ENCODE measurements at regions not wholly inside any gene's neighbourhood (a gene's known extent, or its start where the extent isn't known, plus 50 kb on each side); places are given as distances from the start of the nearest gene placed in this dataset.
"Not testable (repeated sequence)": the region's sequence is repeated elsewhere in the genome, so short reads cannot be mapped to it uniquely, and the experiment has no call there.

DNA sequence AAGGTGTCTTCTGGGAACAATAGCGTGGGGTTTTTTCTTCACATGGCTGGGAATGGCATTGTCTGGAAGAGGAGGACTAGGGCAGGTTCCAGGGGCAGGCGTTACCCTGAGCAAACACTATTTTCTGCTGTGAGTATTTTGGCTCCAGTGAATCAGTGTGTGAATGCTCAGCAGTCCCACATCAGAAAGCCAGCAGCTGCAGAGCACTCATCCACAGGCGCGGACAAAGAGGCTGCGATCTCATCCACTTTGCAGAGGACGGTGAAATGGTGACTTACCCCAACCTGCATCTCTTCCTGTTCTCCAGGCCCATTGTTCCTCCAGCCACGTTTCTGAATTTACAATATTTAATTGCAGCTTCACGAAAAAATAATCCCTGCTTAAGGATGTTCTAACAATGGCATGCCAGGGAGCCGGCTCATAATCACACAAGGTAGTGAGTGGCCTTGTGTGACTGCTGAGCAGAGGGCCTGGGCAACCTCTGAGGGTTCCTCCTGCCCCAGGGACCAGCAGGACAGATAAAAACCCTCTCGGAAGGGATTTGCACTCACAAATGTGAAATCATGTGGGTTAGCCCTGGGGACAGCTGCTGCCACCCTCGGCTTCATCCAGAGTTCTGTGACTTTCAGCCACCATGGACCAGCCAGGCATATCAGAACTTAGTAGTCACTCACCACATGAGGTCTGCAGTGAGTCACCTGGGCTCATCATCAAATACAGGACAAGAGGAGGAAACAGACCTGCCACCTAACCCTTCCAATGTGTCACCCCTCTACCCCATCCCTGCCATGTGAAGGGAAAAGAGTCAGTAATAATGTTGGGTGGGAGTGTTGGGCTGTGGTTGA is 65.0 kb upstream of the EN2 start:
- TF ChIP-seq, protein P1, sequence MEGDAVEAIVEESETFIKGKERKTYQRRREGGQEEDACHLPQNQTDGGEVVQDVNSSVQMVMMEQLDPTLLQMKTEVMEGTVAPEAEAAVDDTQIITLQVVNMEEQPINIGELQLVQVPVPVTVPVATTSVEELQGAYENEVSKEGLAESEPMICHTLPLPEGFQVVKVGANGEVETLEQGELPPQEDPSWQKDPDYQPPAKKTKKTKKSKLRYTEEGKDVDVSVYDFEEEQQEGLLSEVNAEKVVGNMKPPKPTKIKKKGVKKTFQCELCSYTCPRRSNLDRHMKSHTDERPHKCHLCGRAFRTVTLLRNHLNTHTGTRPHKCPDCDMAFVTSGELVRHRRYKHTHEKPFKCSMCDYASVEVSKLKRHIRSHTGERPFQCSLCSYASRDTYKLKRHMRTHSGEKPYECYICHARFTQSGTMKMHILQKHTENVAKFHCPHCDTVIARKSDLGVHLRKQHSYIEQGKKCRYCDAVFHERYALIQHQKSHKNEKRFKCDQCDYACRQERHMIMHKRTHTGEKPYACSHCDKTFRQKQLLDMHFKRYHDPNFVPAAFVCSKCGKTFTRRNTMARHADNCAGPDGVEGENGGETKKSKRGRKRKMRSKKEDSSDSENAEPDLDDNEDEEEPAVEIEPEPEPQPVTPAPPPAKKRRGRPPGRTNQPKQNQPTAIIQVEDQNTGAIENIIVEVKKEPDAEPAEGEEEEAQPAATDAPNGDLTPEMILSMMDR (IDR thresholded peaks at IDR 0.05; ENCODE audit: low read length, missing control alignments) = no peak
- H3K4me3 ChIP-seq (replicated peaks; ENCODE audit: low read depth, low read length) = no peak overlapping the region
- DNase-seq (ENCODE audit: low read depth) = no peak

DNA sequence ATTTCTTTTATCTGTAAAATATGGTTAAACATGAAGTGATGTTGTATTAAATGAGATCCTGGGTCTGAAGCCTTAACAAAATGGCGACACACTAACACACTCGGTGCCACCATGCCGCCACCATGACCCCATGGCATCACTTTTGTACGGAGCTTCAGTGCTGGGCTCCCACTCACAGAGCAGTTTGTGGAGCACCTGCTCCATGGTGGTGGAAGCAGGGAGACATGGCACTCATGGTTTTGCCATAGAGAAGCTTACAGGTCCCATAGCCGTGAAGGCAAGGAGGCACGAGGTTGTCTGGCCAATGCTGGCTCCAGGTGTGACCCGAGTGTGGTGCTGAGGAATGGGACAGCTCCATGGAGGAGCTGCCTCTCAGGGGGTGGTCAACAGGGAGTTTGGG is 63.5 kb upstream of the EN2 start:
- TF ChIP-seq, protein P1 (IDR thresholded peaks at IDR 0.05; ENCODE audit: low read length, missing control alignments) = no peak
- H3K4me3 ChIP-seq (replicated peaks; ENCODE audit: low read depth, low read length) = no peak overlapping the region
- DNase-seq (ENCODE audit: low read depth) = no peak

DNA sequence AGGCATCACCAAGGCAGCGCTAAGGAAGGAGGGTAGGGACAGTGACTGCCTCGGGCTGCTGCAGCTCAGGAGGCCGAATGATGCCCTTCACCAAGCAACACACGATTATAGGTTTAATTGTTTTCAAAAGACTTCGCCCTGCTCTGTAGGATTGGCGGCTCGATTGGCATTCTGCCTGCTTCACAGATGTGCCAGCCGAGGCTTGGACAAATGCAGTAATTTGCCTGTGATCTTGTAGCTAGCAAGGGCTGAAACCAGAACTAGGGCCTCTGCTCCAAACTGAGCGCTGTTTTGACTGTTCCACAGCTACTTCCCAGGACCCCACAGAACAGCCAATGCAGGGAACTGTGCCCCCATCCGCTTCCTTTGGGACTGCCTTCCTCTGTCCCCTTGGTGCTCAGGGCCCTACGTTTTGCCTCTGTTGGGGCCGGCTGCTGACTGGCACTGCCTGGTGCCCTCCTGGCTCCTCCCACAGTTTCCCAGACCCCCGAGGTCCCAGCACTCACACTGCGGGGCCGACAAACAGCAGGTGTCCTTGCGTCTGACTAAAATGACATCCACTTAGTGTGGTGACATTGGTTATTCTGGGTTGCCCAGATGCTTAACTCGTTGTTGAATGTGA is 62.6 kb upstream of the EN2 start:
- no peak overlapping the region for H3K4me3 ChIP-seq (replicated peaks; ENCODE audit: low read depth, low read length)
- TF ChIP-seq, protein P1 (IDR thresholded peaks at IDR 0.05; ENCODE audit: low read length, missing control alignments) = no peak
- DNase-seq (ENCODE audit: low read depth) = no peak

DNA sequence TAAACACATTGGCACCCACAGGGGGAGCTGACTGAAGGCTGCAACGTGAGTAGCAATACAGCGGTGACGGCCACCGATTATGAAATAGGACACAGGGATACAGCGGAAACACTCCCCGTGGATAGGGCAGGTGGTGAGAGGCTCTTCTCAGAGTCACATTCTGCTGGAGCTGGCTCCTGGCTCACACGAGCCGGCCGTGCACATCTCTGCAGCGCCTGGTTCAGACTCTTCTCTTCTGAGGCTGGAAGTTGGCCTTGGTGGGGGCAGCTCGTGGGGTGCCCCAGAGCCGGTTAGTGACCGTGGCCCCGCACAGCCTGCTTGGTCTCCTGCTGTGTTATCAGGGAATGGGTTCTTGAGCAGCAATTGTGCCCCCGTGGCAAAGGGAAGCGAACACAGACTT is 61.3 kb upstream of the EN2 start:
- DNase-seq (ENCODE audit: low read depth) = no peak
- TF ChIP-seq, protein P1 (IDR thresholded peaks at IDR 0.05; ENCODE audit: low read length, missing control alignments) = no peak
- no peak overlapping the region for H3K4me3 ChIP-seq (replicated peaks; ENCODE audit: low read depth, low read length)

DNA sequence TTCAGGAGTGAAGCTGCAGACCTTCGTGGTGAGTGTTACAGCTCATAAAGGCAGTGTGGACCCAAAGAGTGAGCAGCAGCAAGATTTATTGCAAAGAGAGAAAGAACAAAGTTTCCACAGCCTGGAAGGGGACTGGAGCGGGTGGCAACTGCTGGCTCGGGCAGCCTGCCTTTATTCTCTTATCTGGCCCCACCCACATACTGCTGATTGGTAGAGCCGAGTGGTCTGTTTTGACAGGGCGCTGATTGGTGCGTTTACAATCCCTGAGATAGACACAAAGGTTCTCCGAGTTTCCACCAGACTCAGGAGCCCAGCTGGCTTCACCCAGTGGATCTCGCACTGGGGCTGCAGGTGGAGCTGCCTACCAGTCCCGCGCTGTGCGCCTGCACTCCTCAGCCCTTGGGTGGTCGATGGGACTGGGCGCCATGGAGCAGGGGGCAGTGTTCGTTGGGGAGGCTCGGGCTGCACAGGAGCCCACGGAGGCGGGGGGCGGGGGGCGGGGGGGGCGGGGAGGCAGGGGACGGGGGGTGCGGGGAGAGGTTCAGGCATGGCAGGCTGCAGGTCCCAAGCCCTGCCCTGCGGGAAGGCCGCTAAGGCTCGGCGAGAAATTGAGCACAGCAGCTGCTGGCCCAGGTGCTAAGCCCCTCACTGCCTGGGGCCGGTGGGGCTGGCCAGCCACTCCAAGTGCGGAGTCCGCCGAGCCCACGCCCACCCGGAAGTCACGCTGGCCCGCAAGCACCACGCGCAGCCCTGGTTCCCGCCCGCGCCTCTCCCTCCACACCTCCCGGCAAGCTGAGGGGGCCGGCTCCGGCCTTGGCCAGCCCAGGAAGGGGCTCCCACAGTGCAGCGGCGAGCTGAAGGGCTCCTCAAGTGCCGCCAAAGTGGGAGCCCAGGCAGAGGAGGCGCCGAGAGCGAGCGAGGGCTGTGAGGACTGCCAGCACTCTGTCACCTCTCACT is 59.9 kb upstream of the EN2 start:
- H3K4me3 ChIP-seq (replicated peaks; ENCODE audit: low read depth, low read length); DNase-seq (ENCODE audit: low read depth): not testable (repeated sequence)

DNA sequence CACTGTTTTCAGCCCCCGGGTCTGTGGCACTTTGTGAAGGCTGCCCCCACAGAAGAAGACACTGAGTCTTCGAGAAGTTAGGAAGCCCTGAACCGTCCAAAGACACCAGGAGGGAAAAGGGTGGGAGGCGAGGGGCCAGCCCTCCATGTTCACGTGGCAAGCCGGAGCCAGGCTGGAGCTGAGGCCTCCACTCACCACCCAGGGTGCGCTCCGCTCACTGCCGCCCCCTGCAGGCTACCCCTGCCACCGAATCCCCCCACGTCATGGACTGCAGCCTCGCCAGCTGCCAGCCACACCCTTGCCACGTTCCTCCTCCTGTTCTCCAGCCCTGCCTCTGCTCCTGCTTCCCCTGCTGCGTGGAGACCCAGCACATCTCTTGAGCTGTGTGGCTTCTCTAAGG is 59.0 kb upstream of the EN2 start:
- TF ChIP-seq, protein P1 (IDR thresholded peaks at IDR 0.05; ENCODE audit: low read length, missing control alignments) = no peak
- no peak overlapping the region for H3K4me3 ChIP-seq (replicated peaks; ENCODE audit: low read depth, low read length)
- DNase-seq (ENCODE audit: low read depth) = no peak

DNA sequence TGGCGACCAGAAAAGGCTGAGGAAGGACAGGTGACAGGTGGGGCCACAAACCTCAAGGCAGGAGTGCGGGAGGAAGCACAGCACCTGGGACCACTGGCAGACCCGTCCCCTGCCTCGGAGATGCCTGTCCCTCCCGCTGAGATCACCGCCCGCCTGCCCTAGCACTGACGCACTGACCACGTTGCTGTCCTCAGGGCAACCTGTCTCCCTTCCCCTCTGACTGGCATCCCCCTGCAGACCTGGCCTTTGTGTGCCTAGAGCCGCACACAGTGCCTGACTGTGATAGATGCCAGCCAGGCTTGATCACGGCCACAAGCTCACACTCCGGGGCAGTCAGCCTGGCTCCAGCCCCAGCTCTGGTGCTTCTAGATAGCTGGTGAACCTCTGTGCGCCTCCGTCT is 58.4 kb upstream of the EN2 start:
- no peak overlapping the region for H3K4me3 ChIP-seq (replicated peaks; ENCODE audit: low read depth, low read length)
- DNase-seq (ENCODE audit: low read depth) = no peak
- TF ChIP-seq, protein P1 (IDR thresholded peaks at IDR 0.05; ENCODE audit: low read length, missing control alignments) = no peak

Data from fibroblast of pulmonary artery (primary cell).